ENCODE measurements at regions not wholly inside any gene's neighbourhood (a gene's known extent, or its start where the extent isn't known, plus 50 kb on each side); places are given as distances from the start of the nearest gene placed in this dataset.
"Not testable (repeated sequence)": the region's sequence is repeated elsewhere in the genome, so short reads cannot be mapped to it uniquely, and the experiment has no call there.

- TF ChIP-seq POLR2A, EP300, CTCF, POLR2AphosphoS5 (IDR thresholded peaks at IDR 0.05): not testable (repeated sequence)
Measured at GRCh38 chr5:19287548-19288277, 700.3 kb downstream of the CDH18 start.
